GM18517 (cell line): ENCODE measurements at regions not wholly inside any gene's neighbourhood (a gene's known extent, or its start where the extent isn't known, plus 50 kb on each side); places are given as distances from the start of the nearest gene placed in this dataset.
"Not testable (repeated sequence)": the region's sequence is repeated elsewhere in the genome, so short reads cannot be mapped to it uniquely, and the experiment has no call there.

Source experiments
- ATAC-seq: cut with Tn5 transposase; IDR thresholded peaks from one replicate; pipeline ENCODE4 v1.9.1; 2021; ENCODE audit warnings: mild to moderate bottlenecking, moderate library complexity; ENCODE audit not compliant: unreplicated experiment

GRCh38 chr1:168421399-168422004 lies 122.3 kb downstream of the XCL2 start:
- ATAC-seq, result no peak

GRCh38 chr1:168420177-168420576 lies 123.6 kb downstream of the XCL2 start:
- no peak for ATAC-seq

- ATAC-seq, result no peak
These were observed 124.1 kb downstream of the XCL2 start for GRCh38 chr1:168419736-168420135.

GRCh38 chr1:168416220-168416619 lies 127.6 kb downstream of the XCL2 start:
- no peak for ATAC-seq

- ATAC-seq, result no peak
These were observed 128.9 kb downstream of the XCL2 start for GRCh38 chr1:168414914-168415313.

- no peak for ATAC-seq
These were observed 129.8 kb downstream of the TBX19 start for GRCh38 chr1:168410464-168410863.

GRCh38 chr1:168408884-168409283 lies 128.2 kb downstream of the TBX19 start:
- ATAC-seq, result no peak

GRCh38 chr1:168408539-168408865 lies 127.8 kb downstream of the TBX19 start:
- ATAC-seq, result no peak

- no peak for ATAC-seq
These were observed 127.3 kb downstream of the TBX19 start for GRCh38 chr1:168407832-168408538.

GRCh38 chr1:168405906-168406549 lies 125.4 kb downstream of the TBX19 start:
- ATAC-seq, result no peak

GRCh38 chr1:168403140-168403539 lies 122.5 kb downstream of the TBX19 start:
- no peak for ATAC-seq

GRCh38 chr1:168402466-168402865 lies 121.8 kb downstream of the TBX19 start:
- ATAC-seq, result not testable (repeated sequence)

- no peak for ATAC-seq
These were observed 120.7 kb downstream of the TBX19 start for GRCh38 chr1:168401341-168401740.

GRCh38 chr1:168400139-168400538 lies 119.5 kb downstream of the TBX19 start:
- ATAC-seq, result no peak

- ATAC-seq, result no peak
These were observed 117.1 kb downstream of the TBX19 start for GRCh38 chr1:168397806-168398205.

GRCh38 chr1:168396940-168397684 lies 116.4 kb downstream of the TBX19 start:
- no peak for ATAC-seq

- ATAC-seq, result no peak
These were observed 115.8 kb downstream of the TBX19 start for GRCh38 chr1:168396508-168396907.

- no peak for ATAC-seq
These were observed 114.2 kb downstream of the TBX19 start for GRCh38 chr1:168394858-168395257.

- no peak for ATAC-seq
These were observed 112.4 kb downstream of the TBX19 start for GRCh38 chr1:168392958-168393549.

- no peak for ATAC-seq
These were observed 111.4 kb downstream of the TBX19 start for GRCh38 chr1:168391851-168392681.
